ENCODE measurements at regions not wholly inside any gene's neighbourhood (a gene's known extent, or its start where the extent isn't known, plus 50 kb on each side); places are given as distances from the start of the nearest gene placed in this dataset.

DNA sequence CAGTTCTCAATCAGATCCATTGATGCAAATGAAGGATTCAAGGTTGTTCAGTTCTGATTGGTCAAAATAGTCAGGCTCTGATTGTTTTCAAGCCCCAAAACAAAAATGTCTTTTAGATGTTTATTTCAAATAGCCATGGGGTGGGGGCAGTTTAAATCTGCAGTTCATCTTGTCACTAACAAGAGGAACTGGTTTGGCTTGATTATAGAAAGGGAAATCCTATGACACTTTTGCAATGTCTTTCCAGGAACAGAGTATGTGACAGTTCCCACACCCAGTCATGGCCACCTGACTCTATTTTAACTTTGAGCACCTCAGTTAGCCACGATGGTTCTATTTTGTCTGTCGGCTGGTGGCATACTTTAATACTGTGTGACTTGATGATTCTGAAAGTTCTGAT is 1544.1 kb downstream of the PLA2G4A start:
- Histone ChIP-seq H3K9me3 (ENCODE audit: insufficient read depth, low read length) (no peaks in the 10 kb centered on the region), H2AFZ (ENCODE audit: low read depth, low read length) (no peak overlapping the region), H3K27ac (ENCODE audit: low read length) (no peak overlapping the region), H3K9ac (ENCODE audit: low read length) (no peak overlapping the region), H3K79me2 (ENCODE audit: low read length) (no peaks in the 10 kb centered on the region), H3K4me1 (ENCODE audit: low read length) (peaks cover 3% of the 10 kb centered on the region; the same call in 1 of the 2 replicates), H3K36me3 (replicated peaks; ENCODE audit: low read depth, low read length) (no peaks in the 10 kb centered on the region), H3K4me3 (ENCODE audit: low read length) (no peak overlapping the region), H3K4me2 (ENCODE audit: low read length) (no peak overlapping the region), H3K27me3 (ENCODE audit: low read depth, low read length) (no peaks in the 10 kb centered on the region), H4K20me1 (ENCODE audit: insufficient read depth, low read length) (no peaks in the 10 kb centered on the region)
- TF ChIP-seq EZH2phosphoT487 (IDR thresholded peaks at IDR 0.05; ENCODE audit: low read depth): no peak
- TF ChIP-seq, protein P1, sequence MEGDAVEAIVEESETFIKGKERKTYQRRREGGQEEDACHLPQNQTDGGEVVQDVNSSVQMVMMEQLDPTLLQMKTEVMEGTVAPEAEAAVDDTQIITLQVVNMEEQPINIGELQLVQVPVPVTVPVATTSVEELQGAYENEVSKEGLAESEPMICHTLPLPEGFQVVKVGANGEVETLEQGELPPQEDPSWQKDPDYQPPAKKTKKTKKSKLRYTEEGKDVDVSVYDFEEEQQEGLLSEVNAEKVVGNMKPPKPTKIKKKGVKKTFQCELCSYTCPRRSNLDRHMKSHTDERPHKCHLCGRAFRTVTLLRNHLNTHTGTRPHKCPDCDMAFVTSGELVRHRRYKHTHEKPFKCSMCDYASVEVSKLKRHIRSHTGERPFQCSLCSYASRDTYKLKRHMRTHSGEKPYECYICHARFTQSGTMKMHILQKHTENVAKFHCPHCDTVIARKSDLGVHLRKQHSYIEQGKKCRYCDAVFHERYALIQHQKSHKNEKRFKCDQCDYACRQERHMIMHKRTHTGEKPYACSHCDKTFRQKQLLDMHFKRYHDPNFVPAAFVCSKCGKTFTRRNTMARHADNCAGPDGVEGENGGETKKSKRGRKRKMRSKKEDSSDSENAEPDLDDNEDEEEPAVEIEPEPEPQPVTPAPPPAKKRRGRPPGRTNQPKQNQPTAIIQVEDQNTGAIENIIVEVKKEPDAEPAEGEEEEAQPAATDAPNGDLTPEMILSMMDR (IDR thresholded peaks at IDR 0.05; ENCODE audit: low read depth, low read length): no peak

DNA sequence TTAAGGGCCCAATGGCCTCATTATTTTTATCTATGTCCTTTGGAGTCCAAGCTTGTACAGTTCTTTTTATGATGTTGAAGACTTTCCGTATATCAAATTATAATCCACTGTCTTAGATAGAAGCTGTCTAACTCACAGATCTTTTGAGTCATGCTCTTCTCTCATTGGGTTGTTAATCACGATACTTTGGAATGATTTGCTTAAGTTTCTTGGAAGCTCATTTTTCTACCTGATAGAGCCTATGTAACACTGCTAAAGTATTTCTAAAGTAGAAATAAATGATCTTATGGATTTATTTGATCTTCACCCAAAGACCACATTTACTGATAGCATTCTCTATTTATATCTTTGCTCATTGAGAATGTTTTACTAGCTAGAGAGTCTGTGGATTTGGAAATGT is 1554.1 kb downstream of the PLA2G4A start:
- no peak overlapping the region for H3K4me2 ChIP-seq (ENCODE audit: low read length)
- H3K9ac ChIP-seq (ENCODE audit: low read length): no peak overlapping the region
- H3K36me3 ChIP-seq (replicated peaks; ENCODE audit: low read depth, low read length): no peaks in the 10 kb centered on the region
- no peaks in the 10 kb centered on the region for H4K20me1 ChIP-seq (ENCODE audit: insufficient read depth, low read length)
- H3K27ac ChIP-seq (ENCODE audit: low read length): no peak overlapping the region
- H3K4me1 ChIP-seq (ENCODE audit: low read length): no peaks in the 10 kb centered on the region
- no peak overlapping the region for H2AFZ ChIP-seq (ENCODE audit: low read depth, low read length)
- no peaks in the 10 kb centered on the region for H3K9me3 ChIP-seq (ENCODE audit: insufficient read depth, low read length)
- TF ChIP-seq EZH2phosphoT487 (IDR thresholded peaks at IDR 0.05; ENCODE audit: low read depth): no peak
- TF ChIP-seq, protein P1 (IDR thresholded peaks at IDR 0.05; ENCODE audit: low read depth, low read length): no peak
- H3K79me2 ChIP-seq (ENCODE audit: low read length): no peaks in the 10 kb centered on the region
- no peaks in the 10 kb centered on the region for H3K27me3 ChIP-seq (ENCODE audit: low read depth, low read length)
- H3K4me3 ChIP-seq (ENCODE audit: low read length): no peak overlapping the region

DNA sequence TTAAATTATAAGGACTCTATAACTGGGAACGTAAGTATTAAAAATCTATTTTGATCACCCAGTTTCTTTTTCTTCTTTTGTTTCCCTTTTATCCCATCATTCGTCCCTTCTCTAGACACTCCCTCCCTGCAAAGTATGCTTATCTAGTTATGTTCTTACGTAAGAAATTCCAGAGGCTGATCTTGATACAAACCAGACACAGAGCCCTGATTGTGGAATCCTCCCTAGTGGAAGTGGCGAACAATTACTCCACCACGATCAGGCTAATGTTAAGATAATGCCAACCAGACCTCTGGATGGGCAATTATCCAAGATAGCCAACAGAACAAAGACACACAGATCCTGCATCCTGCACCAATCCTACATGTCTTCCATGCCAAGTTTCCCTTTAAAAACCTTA is 1557.4 kb downstream of the PLA2G4A start:
- no peak overlapping the region for H2AFZ ChIP-seq (ENCODE audit: low read depth, low read length)

DNA sequence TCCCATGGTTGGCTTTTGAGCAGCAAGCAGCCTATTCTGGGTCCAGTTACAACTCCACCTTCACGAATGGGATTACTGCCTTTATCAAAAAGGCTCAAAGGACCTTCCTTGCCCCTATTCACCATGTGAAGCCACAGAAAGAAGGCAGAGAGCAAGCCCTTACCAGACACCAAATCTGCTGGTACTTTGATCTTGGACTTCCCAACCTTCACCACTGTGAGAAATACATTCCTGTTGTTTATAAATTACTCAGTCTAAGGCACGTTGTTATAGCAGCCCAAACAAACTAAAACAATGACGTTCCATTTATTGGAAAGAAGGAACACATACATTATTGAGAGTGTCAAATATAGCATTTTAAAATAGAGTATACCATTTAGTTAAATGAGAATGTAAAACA is 1557.9 kb downstream of the PLA2G4A start:
- Histone ChIP-seq H3K79me2 (ENCODE audit: low read length) (no peaks in the 10 kb centered on the region), H3K4me3 (ENCODE audit: low read length) (no peak overlapping the region), H3K9me3 (ENCODE audit: insufficient read depth, low read length) (no peaks in the 10 kb centered on the region), H3K4me1 (ENCODE audit: low read length) (no peaks in the 10 kb centered on the region), H4K20me1 (ENCODE audit: insufficient read depth, low read length) (no peaks in the 10 kb centered on the region), H3K9ac (ENCODE audit: low read length) (no peak overlapping the region), H3K27ac (ENCODE audit: low read length) (no peak overlapping the region), H2AFZ (ENCODE audit: low read depth, low read length) (no peak overlapping the region), H3K4me2 (ENCODE audit: low read length) (no peak overlapping the region), H3K36me3 (replicated peaks; ENCODE audit: low read depth, low read length) (no peaks in the 10 kb centered on the region), H3K27me3 (ENCODE audit: low read depth, low read length) (no peaks in the 10 kb centered on the region)
- no peak for TF ChIP-seq EZH2phosphoT487 (IDR thresholded peaks at IDR 0.05; ENCODE audit: low read depth)
- TF ChIP-seq, protein P1 (IDR thresholded peaks at IDR 0.05; ENCODE audit: low read depth, low read length): no peak

More for the DNA sequence above, 1557.4 kb downstream of the PLA2G4A start:
- H3K4me3 ChIP-seq (ENCODE audit: low read length): no peak overlapping the region
- H3K27ac ChIP-seq (ENCODE audit: low read length): no peak overlapping the region
- H3K4me2 ChIP-seq (ENCODE audit: low read length): no peak overlapping the region
- no peaks in the 10 kb centered on the region for H3K79me2 ChIP-seq (ENCODE audit: low read length)
- H3K9me3 ChIP-seq (ENCODE audit: insufficient read depth, low read length): no peaks in the 10 kb centered on the region
- H3K9ac ChIP-seq (ENCODE audit: low read length): no peak overlapping the region
- TF ChIP-seq EZH2phosphoT487 (IDR thresholded peaks at IDR 0.05; ENCODE audit: low read depth): no peak
- TF ChIP-seq, protein P1 (IDR thresholded peaks at IDR 0.05; ENCODE audit: low read depth, low read length): no peak
- H3K4me1 ChIP-seq (ENCODE audit: low read length): no peaks in the 10 kb centered on the region
- H3K27me3 ChIP-seq (ENCODE audit: low read depth, low read length): no peaks in the 10 kb centered on the region
- H4K20me1 ChIP-seq (ENCODE audit: insufficient read depth, low read length): no peaks in the 10 kb centered on the region
- no peaks in the 10 kb centered on the region for H3K36me3 ChIP-seq (replicated peaks; ENCODE audit: low read depth, low read length)

Data from OCI-LY3 (cell line).